HG03196 (cell line): ENCODE measurements at regions not wholly inside any gene's neighbourhood (a gene's known extent, or its start where the extent isn't known, plus 50 kb on each side); places are given as distances from the start of the nearest gene placed in this dataset.

Source experiments
- ATAC-seq: cut with Tn5 transposase; IDR thresholded peaks from one replicate; pipeline ENCODE4 v1.9.1; 2021; ENCODE audit not compliant: unreplicated experiment

- ATAC-seq, result no peak
These were observed 396.2 kb upstream of the IRX4 start for GRCh38 chr5:2278825-2279456.

GRCh38 chr5:2277886-2278285 lies 395.2 kb upstream of the IRX4 start:
- no peak for ATAC-seq

- no peak for ATAC-seq
These were observed 393.4 kb upstream of the IRX4 start for GRCh38 chr5:2276101-2276500.

- no peak for ATAC-seq
These were observed 390.0 kb upstream of the IRX4 start for GRCh38 chr5:2272755-2273154.

GRCh38 chr5:2272039-2272438 lies 389.3 kb upstream of the IRX4 start:
- ATAC-seq, result no peak

GRCh38 chr5:2271316-2271715 lies 388.6 kb upstream of the IRX4 start:
- no peak for ATAC-seq

GRCh38 chr5:2270467-2270866 lies 387.7 kb upstream of the IRX4 start:
- ATAC-seq, result no peak

GRCh38 chr5:2269656-2270055 lies 386.9 kb upstream of the IRX4 start:
- ATAC-seq, result no peak

GRCh38 chr5:2267991-2268390 lies 385.3 kb upstream of the IRX4 start:
- ATAC-seq, result no peak

- no peak for ATAC-seq
These were observed 384.0 kb upstream of the IRX4 start for GRCh38 chr5:2266641-2267240.

- no peak for ATAC-seq
These were observed 382.6 kb upstream of the IRX4 start for GRCh38 chr5:2265341-2265740.

- ATAC-seq, result no peak
These were observed 381.0 kb upstream of the IRX4 start for GRCh38 chr5:2263763-2264162.

GRCh38 chr5:2262620-2263019 lies 379.9 kb upstream of the IRX4 start:
- no peak for ATAC-seq

GRCh38 chr5:2261004-2261703 lies 378.4 kb upstream of the IRX4 start:
- no peak for ATAC-seq

GRCh38 chr5:2260211-2261003 lies 377.7 kb upstream of the IRX4 start:
- no peak for ATAC-seq

GRCh38 chr5:2259494-2260107 lies 376.9 kb upstream of the IRX4 start:
- no peak for ATAC-seq

- ATAC-seq, result no peak
These were observed 376.1 kb upstream of the IRX4 start for GRCh38 chr5:2258861-2259260.

GRCh38 chr5:2257326-2258244 lies 374.9 kb upstream of the IRX4 start:
- ATAC-seq, result no peak

- ATAC-seq, result no peak
These were observed 374.1 kb upstream of the IRX4 start for GRCh38 chr5:2256691-2257280.
